GM21528 (cell line): ENCODE measurements at regions not wholly inside any gene's neighbourhood (a gene's known extent, or its start where the extent isn't known, plus 50 kb on each side); places are given as distances from the start of the nearest gene placed in this dataset.
"Not testable (repeated sequence)": the region's sequence is repeated elsewhere in the genome, so short reads cannot be mapped to it uniquely, and the experiment has no call there.

Experiments
- ATAC-seq: cut with Tn5 transposase; IDR thresholded peaks from one replicate; pipeline ENCODE4 v1.9.1; 2021; ENCODE audit warnings: mild to moderate bottlenecking, moderate library complexity; ENCODE audit not compliant: unreplicated experiment, low FRiP score

DNA sequence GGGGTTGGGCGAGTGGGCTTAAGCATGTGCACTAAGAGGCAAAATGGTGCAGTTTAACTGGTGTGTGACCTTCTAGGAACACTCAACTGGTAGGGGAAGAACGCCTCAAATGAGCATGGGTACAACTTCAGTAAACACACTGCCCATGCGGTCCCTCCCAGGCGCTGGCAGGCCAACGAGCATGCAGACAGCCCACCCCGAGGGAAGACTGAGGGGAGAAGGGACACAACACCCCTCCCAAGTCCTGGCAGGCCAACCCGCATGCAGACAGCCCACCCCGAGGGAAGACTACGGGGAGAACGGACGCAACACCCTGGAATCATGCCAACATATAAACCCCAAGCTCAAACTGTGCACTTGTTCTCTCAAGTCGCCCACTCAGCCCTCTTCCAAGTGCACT, 456.0 kb downstream of the FBXO15 start:
- ATAC-seq, result no peak

DNA sequence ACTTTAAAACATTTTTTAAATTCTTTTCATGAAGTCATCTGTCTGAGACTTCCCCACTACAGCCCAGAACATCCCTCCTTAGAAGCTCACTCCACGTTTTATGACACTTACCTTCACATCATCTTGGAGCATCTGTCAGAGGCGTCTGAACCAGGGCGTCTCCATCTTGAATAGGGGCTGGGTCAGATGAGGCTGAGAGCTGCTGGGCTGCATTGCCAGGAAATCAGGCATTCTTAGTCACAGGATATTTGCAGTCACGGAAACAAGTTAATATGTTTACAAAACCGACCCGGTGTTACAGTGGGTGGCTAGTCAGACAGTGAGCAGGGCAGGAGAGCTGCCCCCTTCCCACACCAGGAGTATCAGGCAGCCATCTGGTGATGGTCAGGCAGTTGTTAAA, 456.5 kb downstream of the FBXO15 start:
- ATAC-seq, result no peak

DNA sequence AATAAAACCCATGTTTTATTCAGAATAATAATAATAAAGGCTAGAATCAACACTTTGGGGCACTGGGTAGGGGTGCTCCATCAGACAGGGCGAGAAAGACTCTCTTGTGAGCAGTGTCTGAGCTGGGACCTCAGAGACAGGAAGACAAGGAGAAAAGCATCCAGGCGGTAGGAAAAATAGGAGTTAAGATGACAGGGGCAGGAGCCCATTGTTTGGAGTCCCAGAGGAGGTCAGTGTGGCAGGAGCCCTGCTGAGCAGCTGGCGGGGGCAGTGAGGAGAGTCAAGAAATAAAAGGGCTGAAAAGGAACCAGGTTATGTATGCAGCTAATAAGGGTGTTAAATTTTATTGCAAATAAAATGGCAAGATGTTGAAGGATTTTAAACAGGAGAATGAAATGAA, 457.4 kb downstream of the FBXO15 start:
- ATAC-seq, result no peak

DNA sequence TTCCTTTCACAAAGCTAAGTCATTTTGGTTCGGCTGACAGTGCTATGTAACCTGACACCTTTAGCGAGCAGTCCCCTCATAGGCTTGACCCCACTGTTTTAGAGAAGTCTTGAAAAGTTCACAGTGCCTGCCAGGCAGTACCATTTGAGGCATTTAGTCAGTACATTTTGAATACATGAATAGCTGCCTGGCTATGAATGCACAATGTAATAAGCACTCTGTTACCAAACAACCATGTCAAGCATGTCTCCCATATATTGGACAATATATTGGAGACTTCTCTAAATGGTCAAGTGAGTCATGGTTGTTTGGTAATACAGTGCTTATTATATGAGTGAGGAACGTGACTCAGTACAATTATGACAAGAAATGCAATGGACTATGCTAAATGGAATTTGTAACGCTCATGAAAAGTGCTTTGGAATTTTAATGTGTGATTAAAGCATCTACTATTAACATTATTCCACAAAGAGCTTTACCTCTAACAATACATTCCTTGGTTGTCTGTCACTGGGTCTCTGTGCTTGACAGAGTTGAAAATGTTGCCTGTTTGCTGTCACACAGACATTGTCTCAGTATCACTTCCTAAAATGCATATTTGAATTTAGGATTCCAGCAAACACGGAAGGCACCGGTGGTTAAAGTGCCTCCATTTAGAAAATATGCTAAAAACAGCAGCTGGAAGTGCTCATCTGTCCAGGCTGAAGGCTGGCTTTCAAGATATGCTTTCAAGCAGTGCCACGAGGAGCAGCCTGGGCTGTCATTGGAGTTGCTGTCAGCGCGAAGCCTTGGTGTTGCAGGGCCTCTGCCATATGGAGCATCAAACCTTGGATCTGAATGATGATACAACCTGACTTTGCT, 458.6 kb downstream of the FBXO15 start:
- peak; percentile 59 for ATAC-seq

DNA sequence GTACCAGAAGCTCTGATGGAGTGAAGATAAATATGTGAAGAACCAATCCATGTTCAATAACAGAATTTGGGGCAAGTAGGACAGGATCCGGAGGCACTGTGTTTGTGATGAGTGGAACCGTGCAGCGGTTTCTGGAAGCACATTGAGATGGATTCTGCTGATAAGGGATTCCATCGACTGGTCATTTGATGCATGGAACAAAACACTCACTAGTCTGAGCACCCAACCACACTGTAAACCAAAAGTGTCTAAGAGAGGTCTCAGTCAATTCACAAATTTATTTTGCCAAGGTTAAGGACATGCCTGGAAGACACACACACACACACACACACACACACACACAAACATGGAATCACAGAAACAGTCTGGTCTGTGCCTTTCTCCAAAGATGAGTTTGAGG, 459.5 kb downstream of the FBXO15 start:
- no peak for ATAC-seq

DNA sequence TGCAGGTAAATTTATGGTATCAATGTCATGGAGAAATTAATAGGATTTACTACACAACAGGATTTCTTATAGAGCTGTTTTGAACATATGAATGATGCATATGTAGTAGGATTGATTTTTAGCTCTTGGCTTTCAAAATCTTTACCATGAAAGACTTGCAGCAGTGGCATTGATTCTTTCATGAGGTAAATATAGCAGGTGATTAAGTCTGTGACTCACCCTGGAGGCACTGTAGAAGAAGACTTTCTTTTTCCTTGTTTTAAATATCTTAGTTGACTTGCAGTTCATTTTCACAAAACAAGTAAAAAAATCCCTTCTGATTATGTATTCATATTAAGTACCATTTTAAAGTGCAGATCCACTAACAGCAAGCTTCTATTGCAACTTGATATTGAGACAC, 463.0 kb downstream of the FBXO15 start:
- ATAC-seq, result no peak

GRCh38 chr18:73683409-73684238, 464.0 kb downstream of the FBXO15 start:
- ATAC-seq, result no peak

DNA sequence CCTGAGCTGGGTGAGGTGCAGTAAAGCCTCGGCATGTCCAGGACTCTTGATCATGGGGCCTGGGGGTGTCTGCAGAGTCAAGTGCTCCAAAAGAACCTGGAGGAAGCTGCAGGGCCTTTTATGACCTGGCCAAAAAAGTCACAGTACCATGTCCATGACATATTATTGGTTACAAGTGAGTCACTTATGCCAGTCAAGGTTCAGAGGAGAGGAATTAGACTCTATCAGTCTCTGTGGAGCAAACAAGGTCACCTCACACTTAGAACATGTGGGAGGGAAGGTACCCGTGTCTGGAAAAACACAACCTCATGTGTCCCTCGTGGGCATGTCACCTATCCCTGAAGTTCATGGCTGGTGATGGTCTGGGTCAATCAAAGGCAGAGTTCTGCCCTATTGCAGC, 465.7 kb downstream of the FBXO15 start:
- ATAC-seq, result no peak

- no peak for ATAC-seq
These were observed 466.2 kb downstream of the FBXO15 start for GRCh38 chr18:73681398-73681797.

DNA sequence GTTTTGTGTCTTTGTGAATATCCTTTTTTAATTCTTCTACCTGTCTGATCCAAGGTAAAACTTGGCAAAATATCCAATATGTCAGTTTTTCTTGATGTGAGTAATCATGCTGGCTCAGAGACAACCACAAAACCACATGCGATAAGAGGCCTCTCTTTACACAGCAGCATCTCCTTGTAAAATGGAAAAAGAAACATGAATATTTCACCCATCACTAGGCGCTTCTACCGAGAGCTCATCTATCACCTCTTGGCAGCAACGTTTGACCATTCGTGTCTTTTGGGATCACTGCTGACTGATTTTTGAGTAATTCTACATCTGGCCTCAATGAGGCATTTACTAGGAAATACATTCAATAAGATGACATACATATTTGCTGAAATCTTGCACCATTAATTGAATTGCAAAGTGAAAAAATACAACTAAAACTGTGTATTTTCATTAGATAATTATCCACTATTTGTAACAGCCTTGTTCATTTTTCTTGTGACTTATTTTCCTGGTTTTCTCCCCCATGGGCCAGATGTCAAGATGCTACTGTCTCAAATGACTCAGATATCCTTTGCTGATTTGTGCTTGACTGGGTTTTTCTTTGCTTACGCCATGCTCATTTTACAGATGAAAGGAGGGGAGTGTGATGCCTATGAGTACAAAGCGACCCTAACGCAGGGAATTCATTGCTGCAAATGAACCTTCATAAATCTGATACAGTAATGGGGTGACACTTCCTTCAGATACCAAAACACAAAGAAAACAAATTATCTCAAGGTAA, 467.5 kb downstream of the FBXO15 start:
- ATAC-seq, result no peak

- ATAC-seq, result no peak
These were observed 470.2 kb downstream of the FBXO15 start for GRCh38 chr18:73677450-73677849.

- no peak for ATAC-seq
These were observed 473.3 kb downstream of the FBXO15 start for GRCh38 chr18:73674125-73674865.

DNA sequence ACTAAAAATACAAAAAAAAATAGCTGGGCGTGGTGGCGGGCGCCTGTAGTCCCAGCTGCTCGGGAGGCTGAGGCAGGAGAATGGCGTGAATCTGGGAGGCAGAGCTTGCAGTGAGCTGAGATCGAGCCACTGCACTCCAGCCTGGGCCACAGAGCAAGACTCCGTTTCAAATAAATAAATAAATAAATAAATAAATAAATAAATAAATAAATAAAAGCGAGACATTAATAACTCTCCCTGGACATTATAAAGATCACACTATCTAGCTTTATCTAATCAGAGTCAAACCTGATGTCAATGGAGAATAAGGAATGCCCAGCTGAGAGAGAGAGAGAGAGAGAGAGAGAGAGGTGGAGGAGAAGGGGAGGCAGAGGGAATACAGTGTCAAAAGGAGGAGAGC, 476.2 kb downstream of the FBXO15 start:
- ATAC-seq, result not testable (repeated sequence)

DNA sequence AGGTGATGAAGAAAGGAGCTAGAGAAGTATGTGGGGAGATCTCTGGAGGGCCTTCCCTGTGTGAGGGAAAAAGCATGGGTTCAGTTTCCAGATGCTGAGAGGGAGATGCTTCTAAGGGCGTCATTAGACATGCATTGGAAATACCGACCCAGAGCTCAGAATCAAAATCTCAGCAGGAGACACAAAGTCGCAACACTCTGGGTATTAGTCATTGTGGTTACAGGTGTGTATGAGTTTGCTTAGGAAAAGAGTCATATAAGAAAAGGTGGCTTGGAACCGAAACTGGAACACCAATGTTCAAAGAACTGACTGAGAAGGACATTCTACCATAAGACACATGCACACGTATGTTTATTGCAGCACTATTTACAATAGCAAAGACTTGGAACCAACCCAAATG, 477.1 kb downstream of the FBXO15 start:
- no peak for ATAC-seq

- ATAC-seq, result no peak
These were observed 477.6 kb downstream of the FBXO15 start for GRCh38 chr18:73670039-73670438.

DNA sequence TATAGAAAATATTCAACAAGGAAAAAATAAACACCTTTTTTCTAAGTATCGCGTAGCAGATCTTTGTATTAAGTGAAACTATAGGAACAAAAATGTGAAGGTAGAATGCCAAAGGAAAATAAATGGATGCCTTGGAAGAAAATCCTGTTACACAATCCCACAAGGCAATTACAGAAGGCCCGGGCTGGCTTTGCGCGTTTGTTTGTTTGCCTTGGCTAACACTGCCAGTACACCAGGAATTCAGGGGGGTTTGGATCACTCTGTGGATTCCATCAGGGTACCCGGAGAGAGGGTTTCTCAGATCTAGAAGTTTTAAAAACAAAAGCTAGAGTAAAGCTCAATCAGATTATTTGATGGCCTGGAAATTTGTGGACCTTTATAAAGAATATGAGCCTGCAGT, 478.3 kb downstream of the FBXO15 start:
- no peak for ATAC-seq

- ATAC-seq, result no peak
These were observed 479.6 kb downstream of the FBXO15 start for GRCh38 chr18:73668051-73668450.

- ATAC-seq, result no peak
These were observed 480.9 kb downstream of the FBXO15 start for GRCh38 chr18:73666772-73667171.

DNA sequence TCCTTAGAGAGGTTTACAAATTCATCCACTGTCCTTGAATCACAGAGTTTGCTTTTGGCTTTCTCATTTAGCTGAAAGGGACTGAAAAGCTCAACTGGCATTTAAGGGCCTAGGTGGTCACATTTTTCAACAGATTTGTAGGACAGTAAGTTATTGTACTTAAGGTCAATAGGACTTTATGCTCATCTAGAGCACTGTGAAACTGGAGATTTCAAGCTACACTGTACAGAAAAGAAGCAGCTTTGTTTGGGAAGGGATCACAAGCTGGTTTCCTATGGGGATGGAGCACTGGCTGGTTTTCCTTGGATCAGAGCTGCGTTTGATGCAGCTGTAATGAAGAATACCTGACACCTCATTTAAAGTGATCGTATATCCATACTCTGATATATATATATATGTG, 482.7 kb downstream of the FBXO15 start:
- ATAC-seq, result no peak

GRCh38 chr18:73663581-73663980, 484.1 kb downstream of the FBXO15 start:
- ATAC-seq, result no peak
